ENCODE measurements at regions not wholly inside any gene's neighbourhood (a gene's known extent, or its start where the extent isn't known, plus 50 kb on each side); places are given as distances from the start of the nearest gene placed in this dataset.

DNA sequence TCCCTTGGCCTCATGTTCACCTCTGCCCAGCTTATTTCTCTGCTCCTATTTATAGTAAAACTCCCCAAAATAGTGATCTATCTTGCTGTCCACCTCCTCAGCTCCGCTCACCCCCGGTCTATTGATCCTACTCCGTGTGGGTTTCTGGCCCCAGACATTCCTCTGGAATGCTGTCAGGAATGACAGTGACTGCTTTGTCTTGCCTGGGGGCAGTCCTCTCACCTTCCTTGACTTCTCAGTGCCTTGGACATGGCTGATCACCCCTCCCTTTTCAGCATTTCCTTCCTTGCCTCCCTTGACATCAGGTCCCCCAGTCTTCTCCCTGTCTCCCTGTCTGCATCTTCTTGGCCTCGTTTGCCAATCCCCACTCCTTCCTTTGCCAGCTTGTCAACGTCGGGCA, 108.1 kb upstream of the BACE2 start:
- TF ChIP-seq, protein P1, sequence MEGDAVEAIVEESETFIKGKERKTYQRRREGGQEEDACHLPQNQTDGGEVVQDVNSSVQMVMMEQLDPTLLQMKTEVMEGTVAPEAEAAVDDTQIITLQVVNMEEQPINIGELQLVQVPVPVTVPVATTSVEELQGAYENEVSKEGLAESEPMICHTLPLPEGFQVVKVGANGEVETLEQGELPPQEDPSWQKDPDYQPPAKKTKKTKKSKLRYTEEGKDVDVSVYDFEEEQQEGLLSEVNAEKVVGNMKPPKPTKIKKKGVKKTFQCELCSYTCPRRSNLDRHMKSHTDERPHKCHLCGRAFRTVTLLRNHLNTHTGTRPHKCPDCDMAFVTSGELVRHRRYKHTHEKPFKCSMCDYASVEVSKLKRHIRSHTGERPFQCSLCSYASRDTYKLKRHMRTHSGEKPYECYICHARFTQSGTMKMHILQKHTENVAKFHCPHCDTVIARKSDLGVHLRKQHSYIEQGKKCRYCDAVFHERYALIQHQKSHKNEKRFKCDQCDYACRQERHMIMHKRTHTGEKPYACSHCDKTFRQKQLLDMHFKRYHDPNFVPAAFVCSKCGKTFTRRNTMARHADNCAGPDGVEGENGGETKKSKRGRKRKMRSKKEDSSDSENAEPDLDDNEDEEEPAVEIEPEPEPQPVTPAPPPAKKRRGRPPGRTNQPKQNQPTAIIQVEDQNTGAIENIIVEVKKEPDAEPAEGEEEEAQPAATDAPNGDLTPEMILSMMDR (IDR thresholded peaks at IDR 0.05; ENCODE audit: low read length): no peak
- TF ChIP-seq EZH2 (IDR thresholded peaks at IDR 0.05; ENCODE audit: borderline replicate concordance, low read length): no peak
